H1 (cell line): ENCODE measurements at regions not wholly inside any gene's neighbourhood (a gene's known extent, or its start where the extent isn't known, plus 50 kb on each side); places are given as distances from the start of the nearest gene placed in this dataset.

ENCODE experiments used
- BCL11A ChIP-seq, 2 experiments: IDR thresholded peaks; one replicate each; pipeline ENCODE4 v1.6.1; 2011; ENCODE audit warnings: low read depth in 2 of 2, low read length in 2 of 2, mild to moderate bottlenecking in 2 of 2
- EZH2 ChIP-seq: fragments of 200-600 bp; sonication (generic); IDR thresholded peaks from 2 replicates; pipeline ENCODE4 v1.7.1; 2012; ENCODE audit warnings: low read depth, mild to moderate bottlenecking, moderate library complexity, low read length, inconsistent platforms; ENCODE audit not compliant: severe bottlenecking
- KDM4A ChIP-seq: IDR thresholded peaks from one replicate; pipeline ENCODE4 v1.7.1; 2012; ENCODE audit warnings: low read depth, mild to moderate bottlenecking, moderate library complexity, low read length, inconsistent platforms; ENCODE audit not compliant: severe bottlenecking
- NANOG ChIP-seq: IDR thresholded peaks from 2 replicates; pipeline ENCODE4 v1.6.1; 2011; ENCODE audit warnings: low read length, low read depth, mild to moderate bottlenecking, inconsistent platforms; ENCODE audit not compliant: insufficient read depth, poor library complexity, severe bottlenecking
- RNF2 ChIP-seq: fragments of 200-900, 300-1000 bp; sonication (generic); IDR thresholded peaks from 2 replicates; pipeline ENCODE4 v1.7.1; 2016; ENCODE audit warnings: borderline replicate concordance, low read depth, mild to moderate bottlenecking, antibody characterized with exemption, low read length; ENCODE audit not compliant: poor library complexity, severe bottlenecking; ENCODE audit errors: missing control alignments

DNA sequence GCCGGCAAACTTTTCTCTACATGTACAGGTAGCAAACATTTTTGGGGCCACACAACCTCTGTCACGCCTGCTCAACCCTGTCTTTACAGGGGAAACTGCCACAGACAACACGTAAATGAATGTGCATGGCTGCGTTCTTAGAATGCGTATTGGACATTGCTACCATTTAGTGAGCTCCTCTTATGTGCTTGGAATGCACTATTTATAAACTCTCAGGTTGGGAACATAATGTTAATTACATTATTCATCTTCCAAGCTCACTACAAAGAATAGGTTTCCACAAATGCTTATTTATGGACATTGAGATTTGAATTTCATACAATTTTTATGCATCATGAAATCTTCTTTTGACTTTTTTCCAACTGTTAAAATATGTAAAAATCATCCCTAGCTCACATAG lies 92.0 kb upstream of the RPS6KA2 start (continued):
- TF ChIP-seq NANOG = no peak
- TF ChIP-seq RNF2 = no peak
- no peak for TF ChIP-seq EZH2
- TF ChIP-seq BCL11A (IDR thresholded peaks at IDR 0.05; ENCODE audit: low read depth in 2 of 2, low read length in 2 of 2) = no peak
- no peak for TF ChIP-seq KDM4A
- TF ChIP-seq, all 59 proteins: peak for 0
